HG03558 (cell line): ENCODE measurements at regions not wholly inside any gene's neighbourhood (a gene's known extent, or its start where the extent isn't known, plus 50 kb on each side); places are given as distances from the start of the nearest gene placed in this dataset.

ENCODE experiments used
- ATAC-seq: cut with Tn5 transposase; IDR thresholded peaks from one replicate; pipeline ENCODE4 v1.9.1; 2021; ENCODE audit warnings: moderate number of reproducible peaks; ENCODE audit not compliant: unreplicated experiment; ENCODE audit errors: extremely low read depth

GRCh38 chr5:124869426-124870033 lies 123.1 kb upstream of the ZNF608 start:
- ATAC-seq = no peak

GRCh38 chr5:124870070-124870469 lies 123.6 kb upstream of the ZNF608 start:
- ATAC-seq = no peak

GRCh38 chr5:124871303-124871702 lies 124.9 kb upstream of the ZNF608 start:
- ATAC-seq = no peak

- no peak for ATAC-seq
These were observed 125.6 kb upstream of the ZNF608 start for GRCh38 chr5:124872086-124872485.

GRCh38 chr5:124872615-124873014 lies 126.2 kb upstream of the ZNF608 start:
- ATAC-seq = no peak

- no peak for ATAC-seq
These were observed 126.7 kb upstream of the ZNF608 start for GRCh38 chr5:124873188-124873587.

- ATAC-seq = no peak
These were observed 127.3 kb upstream of the ZNF608 start for GRCh38 chr5:124873713-124874112.

- ATAC-seq = no peak
These were observed 130.1 kb upstream of the ZNF608 start for GRCh38 chr5:124876566-124876965.

- ATAC-seq = no peak
These were observed 130.5 kb upstream of the ZNF608 start for GRCh38 chr5:124876983-124877382.

- no peak for ATAC-seq
These were observed 131.2 kb upstream of the ZNF608 start for GRCh38 chr5:124877501-124878146.

GRCh38 chr5:124878583-124879342 lies 132.3 kb upstream of the ZNF608 start:
- no peak for ATAC-seq

GRCh38 chr5:124880903-124881697 lies 134.7 kb upstream of the ZNF608 start:
- ATAC-seq = no peak

- no peak for ATAC-seq
These were observed 137.2 kb upstream of the ZNF608 start for GRCh38 chr5:124883681-124884080.

GRCh38 chr5:124884114-124884513 lies 137.7 kb upstream of the ZNF608 start:
- ATAC-seq = no peak

- no peak for ATAC-seq
These were observed 139.1 kb upstream of the ZNF608 start for GRCh38 chr5:124885490-124885889.

GRCh38 chr5:124887223-124887622 lies 140.8 kb upstream of the ZNF608 start:
- ATAC-seq = no peak

- no peak for ATAC-seq
These were observed 141.6 kb upstream of the ZNF608 start for GRCh38 chr5:124888050-124888506.

- ATAC-seq = no peak
These were observed 142.4 kb upstream of the ZNF608 start for GRCh38 chr5:124888622-124889485.

- ATAC-seq = no peak
These were observed 143.0 kb upstream of the ZNF608 start for GRCh38 chr5:124889486-124889825.

- ATAC-seq = no peak
These were observed 143.4 kb upstream of the ZNF608 start for GRCh38 chr5:124889850-124890249.
